K562 (cell line): ENCODE measurements at regions not wholly inside any gene's neighbourhood (a gene's known extent, or its start where the extent isn't known, plus 50 kb on each side); places are given as distances from the start of the nearest gene placed in this dataset.

Experiments used
- ARID1B ChIP-seq: fragments of 450-650 bp; IDR thresholded peaks from 2 replicates; pipeline ENCODE4 v1.6.1; 2016; ENCODE audit warnings: antibody characterized with exemption, mild to moderate bottlenecking, inconsistent platforms
- CBX3 ChIP-seq, 2 experiments: IDR thresholded peaks; 1 replicate in 1 of 2; 2 replicates in 1 of 2; pipeline ENCODE4 v1.6.1; 2012; ENCODE audit warnings: inconsistent platforms in 2 of 2, low read length in 2 of 2, borderline replicate concordance in 1 of 2, control low read depth in 1 of 2
- ELF2 ChIP-seq: fragments of 250-450 bp; sonication (Bioruptor Pico); IDR thresholded peaks from 2 replicates; pipeline ENCODE4 v1.5.0; 2021; ENCODE audit warnings: mild to moderate bottlenecking
- ESRRB ChIP-seq: fragments of 250-450 bp; sonication (Bioruptor Pico); IDR thresholded peaks from 2 replicates; pipeline ENCODE4 v1.5.0; 2020; ENCODE audit warnings: mild to moderate bottlenecking, moderate library complexity, borderline replicate concordance
- EZH2 ChIP-seq: IDR thresholded peaks from 2 replicates; pipeline ENCODE4 v1.6.1; 2012; ENCODE audit warnings: low read depth, mild to moderate bottlenecking, inconsistent platforms, low read length, borderline replicate concordance
- GABPB1 ChIP-seq: sonication (generic); formaldehyde crosslinking; IDR thresholded peaks from 2 replicates; pipeline ENCODE4 v1.8.0; 2022; ENCODE audit warnings: mild to moderate bottlenecking, missing genetic modification reagents
- NFIC ChIP-seq: fragments of 450-650 bp; IDR thresholded peaks from 2 replicates; pipeline ENCODE4 v1.6.1; 2017; ENCODE audit warnings: mild to moderate bottlenecking, inconsistent platforms
- PRMT5 ChIP-seq: sonication (generic); formaldehyde crosslinking; IDR thresholded peaks from 2 replicates; pipeline ENCODE4 v1.5.0; 2020; ENCODE audit warnings: missing genetic modification reagents
- SIN3A ChIP-seq, 2 experiments: fragments of 150-350 bp in 1 of 2; IDR thresholded peaks; 2 replicates each; pipeline ENCODE4 v1.6.1; 2011 to 2016; ENCODE audit warnings: borderline replicate concordance in 2 of 2, low read depth in 2 of 2, low read length in 2 of 2, mild to moderate bottlenecking in 2 of 2, moderate library complexity in 2 of 2; ENCODE audit not compliant: control insufficient read depth in 1 of 2
- SMARCB1 ChIP-seq: IDR thresholded peaks from 2 replicates; pipeline ENCODE4 v1.6.1; 2011; ENCODE audit warnings: improper control_type of control experiment, low read depth; ENCODE audit not compliant: insufficient read length
- SRF ChIP-seq, 2 experiments: fragments of 250-450, 450-650 bp in 1 of 2; sonication (Bioruptor Pico) in 1 of 2; sonication (generic) in 1 of 2; formaldehyde crosslinking; IDR thresholded peaks; 2 replicates each; pipeline versions ENCODE4 v1.5.0 to v1.5.1; 2020 to 2022; ENCODE audit warnings: mild to moderate bottlenecking in 1 of 2, missing genetic modification reagents in 1 of 2
- ZKSCAN8 ChIP-seq: fragments of 200-800 bp; sonication (Bioruptor generic); IDR thresholded peaks from 2 replicates; pipeline ENCODE4 v1.6.1; 2016; ENCODE audit warnings: missing genetic modification characterization, missing compliant biosample characterization
- ZNF165 ChIP-seq: fragments of 250-450 bp; sonication (Bioruptor Pico); IDR thresholded peaks from 2 replicates; pipeline ENCODE4 v1.4.0; 2020; ENCODE audit warnings: borderline replicate concordance
- ZNF584 ChIP-seq: fragments of 200-800 bp; sonication (Bioruptor generic); IDR thresholded peaks from 2 replicates; pipeline ENCODE4 v1.6.1; 2016; ENCODE audit warnings: low read depth, mild to moderate bottlenecking, missing genetic modification characterization, missing compliant biosample characterization
- ZNF644 ChIP-seq: fragments of 200-800 bp; sonication (Bioruptor generic); IDR thresholded peaks from 2 replicates; pipeline ENCODE4 v1.6.1; 2016; ENCODE audit warnings: low read depth, missing genetic modification characterization, missing compliant biosample characterization
- ZNF785 ChIP-seq: fragments of 250-450 bp; sonication (Bioruptor Pico); IDR thresholded peaks from 2 replicates; pipeline ENCODE4 v1.4.0; 2020; ENCODE audit warnings: mild to moderate bottlenecking
- TF ChIP-seq, protein P1 (sequence below): fragments of 250-450 bp; sonication (Bioruptor Pico); IDR thresholded peaks from 2 replicates; pipeline ENCODE4 v1.4.0; 2020
- TF ChIP-seq, protein P2 (sequence below): fragments of 250-450 bp; sonication (Bioruptor Pico); IDR thresholded peaks from 2 replicates; pipeline ENCODE4 v1.8.0; 2021; ENCODE audit warnings: mild to moderate bottlenecking, moderate library complexity
- TF ChIP-seq, protein P3 (sequence below), 2 experiments: fragments of 450-650 bp in 1 of 2; IDR thresholded peaks; 2 replicates each; pipeline ENCODE4 v1.6.1; 2011 to 2017; ENCODE audit warnings: low read depth in 2 of 2, antibody characterized with exemption in 1 of 2, borderline replicate concordance in 1 of 2, low read length in 1 of 2, mild to moderate bottlenecking in 1 of 2, mixed read lengths in 1 of 2; ENCODE audit not compliant: control insufficient read depth in 1 of 2

DNA sequence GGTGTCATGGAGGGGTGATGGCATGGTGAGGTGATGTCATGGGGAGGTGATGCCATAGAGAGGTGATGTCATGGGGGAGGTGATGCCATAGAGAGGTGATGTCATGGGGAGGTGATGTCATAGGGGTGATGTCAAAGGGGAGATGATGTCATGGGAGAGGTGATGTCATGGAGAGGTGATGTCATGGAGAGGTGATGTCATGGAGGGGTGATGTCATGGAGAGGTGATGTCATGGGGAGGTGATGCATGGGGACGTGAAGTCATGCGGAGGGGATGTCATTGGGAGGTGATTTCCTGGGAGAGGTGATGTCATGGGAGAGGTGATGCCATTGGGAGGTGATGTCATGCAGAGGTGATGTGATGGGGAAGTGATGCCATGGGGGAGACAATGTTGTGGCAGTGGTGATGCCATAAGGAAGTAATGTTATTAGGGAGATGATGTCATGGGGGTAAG, 92.1 kb upstream of the C1orf174 start (continued):
- TF ChIP-seq, protein P1, sequence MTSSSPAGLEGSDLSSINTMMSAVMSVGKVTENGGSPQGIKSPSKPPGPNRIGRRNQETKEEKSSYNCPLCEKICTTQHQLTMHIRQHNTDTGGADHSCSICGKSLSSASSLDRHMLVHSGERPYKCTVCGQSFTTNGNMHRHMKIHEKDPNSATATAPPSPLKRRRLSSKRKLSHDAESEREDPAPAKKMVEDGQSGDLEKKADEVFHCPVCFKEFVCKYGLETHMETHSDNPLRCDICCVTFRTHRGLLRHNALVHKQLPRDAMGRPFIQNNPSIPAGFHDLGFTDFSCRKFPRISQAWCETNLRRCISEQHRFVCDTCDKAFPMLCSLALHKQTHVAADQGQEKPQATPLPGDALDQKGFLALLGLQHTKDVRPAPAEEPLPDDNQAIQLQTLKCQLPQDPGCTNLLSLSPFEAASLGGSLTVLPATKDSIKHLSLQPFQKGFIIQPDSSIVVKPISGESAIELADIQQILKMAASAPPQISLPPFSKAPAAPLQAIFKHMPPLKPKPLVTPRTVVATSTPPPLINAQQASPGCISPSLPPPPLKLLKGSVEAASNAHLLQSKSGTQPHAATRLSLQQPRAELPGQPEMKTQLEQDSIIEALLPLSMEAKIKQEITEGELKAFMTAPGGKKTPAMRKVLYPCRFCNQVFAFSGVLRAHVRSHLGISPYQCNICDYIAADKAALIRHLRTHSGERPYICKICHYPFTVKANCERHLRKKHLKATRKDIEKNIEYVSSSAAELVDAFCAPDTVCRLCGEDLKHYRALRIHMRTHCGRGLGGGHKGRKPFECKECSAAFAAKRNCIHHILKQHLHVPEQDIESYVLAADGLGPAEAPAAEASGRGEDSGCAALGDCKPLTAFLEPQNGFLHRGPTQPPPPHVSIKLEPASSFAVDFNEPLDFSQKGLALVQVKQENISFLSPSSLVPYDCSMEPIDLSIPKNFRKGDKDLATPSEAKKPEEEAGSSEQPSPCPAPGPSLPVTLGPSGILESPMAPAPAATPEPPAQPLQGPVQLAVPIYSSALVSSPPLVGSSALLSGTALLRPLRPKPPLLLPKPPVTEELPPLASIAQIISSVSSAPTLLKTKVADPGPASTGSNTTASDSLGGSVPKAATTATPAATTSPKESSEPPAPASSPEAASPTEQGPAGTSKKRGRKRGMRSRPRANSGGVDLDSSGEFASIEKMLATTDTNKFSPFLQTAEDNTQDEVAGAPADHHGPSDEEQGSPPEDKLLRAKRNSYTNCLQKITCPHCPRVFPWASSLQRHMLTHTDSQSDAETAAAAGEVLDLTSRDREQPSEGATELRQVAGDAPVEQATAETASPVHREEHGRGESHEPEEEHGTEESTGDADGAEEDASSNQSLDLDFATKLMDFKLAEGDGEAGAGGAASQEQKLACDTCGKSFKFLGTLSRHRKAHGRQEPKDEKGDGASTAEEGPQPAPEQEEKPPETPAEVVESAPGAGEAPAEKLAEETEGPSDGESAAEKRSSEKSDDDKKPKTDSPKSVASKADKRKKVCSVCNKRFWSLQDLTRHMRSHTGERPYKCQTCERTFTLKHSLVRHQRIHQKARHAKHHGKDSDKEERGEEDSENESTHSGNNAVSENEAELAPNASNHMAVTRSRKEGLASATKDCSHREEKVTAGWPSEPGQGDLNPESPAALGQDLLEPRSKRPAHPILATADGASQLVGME (CRISPR knock-in tag), result no peak
- TF ChIP-seq SMARCB1 (no peak), ZNF785 (CRISPR knock-in tag) (no peak), EZH2 (no peak), ELF2 (CRISPR knock-in tag) (no peak), SIN3A (IDR thresholded peaks at IDR 0.05; ENCODE audit: borderline replicate concordance in 2 of 2, control insufficient read depth in 1 of 2, low read depth in 2 of 2, low read length in 2 of 2) (no peak), SRF (CRISPR knock-in tag; IDR thresholded peaks at IDR 0.05) (no peak), ZNF584 (CRISPR knock-in tag) (no peak; the same call in 1 of the 2 replicates), ZNF644 (tag) (no peak), ZNF165 (CRISPR knock-in tag) (no peak), ESRRB (no peak), ARID1B (0 out of 2 replicates have a peak, but pooled peaks have one; percentile 22), NFIC (peak; percentile 56), ZKSCAN8 (CRISPR knock-in tag) (no peak), CBX3 (IDR thresholded peaks at IDR 0.05; ENCODE audit: borderline replicate concordance in 1 of 2, low read length in 2 of 2) (peak in 1 of 2 experiments; percentile 20; a peak in 1 of 3 replicates), GABPB1 (peak; percentile 85), PRMT5 (CRISPR knock-in tag) (no peak)
- TF ChIP-seq, protein P2, sequence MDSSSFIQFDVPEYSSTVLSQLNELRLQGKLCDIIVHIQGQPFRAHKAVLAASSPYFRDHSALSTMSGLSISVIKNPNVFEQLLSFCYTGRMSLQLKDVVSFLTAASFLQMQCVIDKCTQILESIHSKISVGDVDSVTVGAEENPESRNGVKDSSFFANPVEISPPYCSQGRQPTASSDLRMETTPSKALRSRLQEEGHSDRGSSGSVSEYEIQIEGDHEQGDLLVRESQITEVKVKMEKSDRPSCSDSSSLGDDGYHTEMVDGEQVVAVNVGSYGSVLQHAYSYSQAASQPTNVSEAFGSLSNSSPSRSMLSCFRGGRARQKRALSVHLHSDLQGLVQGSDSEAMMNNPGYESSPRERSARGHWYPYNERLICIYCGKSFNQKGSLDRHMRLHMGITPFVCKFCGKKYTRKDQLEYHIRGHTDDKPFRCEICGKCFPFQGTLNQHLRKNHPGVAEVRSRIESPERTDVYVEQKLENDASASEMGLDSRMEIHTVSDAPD (CRISPR knock-in tag), result no peak
- TF ChIP-seq, protein P3, sequence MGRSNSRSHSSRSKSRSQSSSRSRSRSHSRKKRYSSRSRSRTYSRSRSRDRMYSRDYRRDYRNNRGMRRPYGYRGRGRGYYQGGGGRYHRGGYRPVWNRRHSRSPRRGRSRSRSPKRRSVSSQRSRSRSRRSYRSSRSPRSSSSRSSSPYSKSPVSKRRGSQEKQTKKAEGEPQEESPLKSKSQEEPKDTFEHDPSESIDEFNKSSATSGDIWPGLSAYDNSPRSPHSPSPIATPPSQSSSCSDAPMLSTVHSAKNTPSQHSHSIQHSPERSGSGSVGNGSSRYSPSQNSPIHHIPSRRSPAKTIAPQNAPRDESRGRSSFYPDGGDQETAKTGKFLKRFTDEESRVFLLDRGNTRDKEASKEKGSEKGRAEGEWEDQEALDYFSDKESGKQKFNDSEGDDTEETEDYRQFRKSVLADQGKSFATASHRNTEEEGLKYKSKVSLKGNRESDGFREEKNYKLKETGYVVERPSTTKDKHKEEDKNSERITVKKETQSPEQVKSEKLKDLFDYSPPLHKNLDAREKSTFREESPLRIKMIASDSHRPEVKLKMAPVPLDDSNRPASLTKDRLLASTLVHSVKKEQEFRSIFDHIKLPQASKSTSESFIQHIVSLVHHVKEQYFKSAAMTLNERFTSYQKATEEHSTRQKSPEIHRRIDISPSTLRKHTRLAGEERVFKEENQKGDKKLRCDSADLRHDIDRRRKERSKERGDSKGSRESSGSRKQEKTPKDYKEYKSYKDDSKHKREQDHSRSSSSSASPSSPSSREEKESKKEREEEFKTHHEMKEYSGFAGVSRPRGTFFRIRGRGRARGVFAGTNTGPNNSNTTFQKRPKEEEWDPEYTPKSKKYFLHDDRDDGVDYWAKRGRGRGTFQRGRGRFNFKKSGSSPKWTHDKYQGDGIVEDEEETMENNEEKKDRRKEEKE (IDR thresholded peaks at IDR 0.05; ENCODE audit: borderline replicate concordance in 1 of 2, control insufficient read depth in 1 of 2, low read depth in 2 of 2, low read length in 1 of 2), result no peak
